Left lung (tissue), 4 donors: ENCODE measurements at regions not wholly inside any gene's neighbourhood (a gene's known extent, or its start where the extent isn't known, plus 50 kb on each side); places are given as distances from the start of the nearest gene placed in this dataset.

Experiments
- ATAC-seq: fragments of 200-7000 bp; cut with Tn5 transposase; one replicate; pipeline ENCODE4 v1.9.1; 2020; ENCODE audit warnings: moderate library complexity
- DNase-seq, 4 donors: peaks; one replicate each; pipeline ENCODE4 v3.0.0-alpha.2; 2013 to 2020
- H3K27ac ChIP-seq, 2 donors: fragments of 200-600 bp; sonication (generic) in 1 of 2; one replicate each; pipeline versions ENCODE4 v1.5.0 to v1.8.0; 2020 to 2021
- H3K27me3 ChIP-seq, 2 donors: fragments of 200-600 bp; sonication (generic) in 1 of 2; one replicate each; pipeline versions ENCODE4 v1.5.0 to v1.8.0; 2020 to 2021
- H3K36me3 ChIP-seq, 2 donors: fragments of 200-600 bp; sonication (generic) in 1 of 2; one replicate each; pipeline versions ENCODE4 v1.5.0 to v1.8.0; 2020 to 2021
- H3K4me1 ChIP-seq, 2 donors: fragments of 200-600 bp; one replicate each; pipeline ENCODE4 v1.8.0; 2021
- H3K4me3 ChIP-seq, 2 donors: fragments of 200-600 bp; sonication (generic) in 1 of 2; one replicate each; pipeline versions ENCODE4 v1.5.0 to v1.8.0; 2020 to 2021; ENCODE audit warnings: mild to moderate bottlenecking in 1 of 2
- H3K9me3 ChIP-seq, 2 donors: fragments of 200-600 bp; sonication (generic) in 1 of 2; one replicate each; pipeline versions ENCODE4 v1.5.0 to v1.8.0; 2020 to 2021
- intact Hi-C, 2 donors: fragments of 100-400 bp; cut with DNase I; formaldehyde crosslinking; loops; one replicate each; pipeline versions ENCODE4 v1.11.2 to v1.14.2; 2022
- TF ChIP-seq, protein P1 (sequence below), 2 donors: fragments of 200-600 bp; sonication (generic) in 1 of 2; IDR thresholded peaks; one replicate each; pipeline versions ENCODE4 v1.5.0 to v1.8.0; 2021; ENCODE audit warnings: antibody characterized with exemption in 2 of 2
- donor health status: DM: no; HTN: yes; CAD: no.
- donor health status: DM: no; HTN: no; CAD: no.

DNA sequence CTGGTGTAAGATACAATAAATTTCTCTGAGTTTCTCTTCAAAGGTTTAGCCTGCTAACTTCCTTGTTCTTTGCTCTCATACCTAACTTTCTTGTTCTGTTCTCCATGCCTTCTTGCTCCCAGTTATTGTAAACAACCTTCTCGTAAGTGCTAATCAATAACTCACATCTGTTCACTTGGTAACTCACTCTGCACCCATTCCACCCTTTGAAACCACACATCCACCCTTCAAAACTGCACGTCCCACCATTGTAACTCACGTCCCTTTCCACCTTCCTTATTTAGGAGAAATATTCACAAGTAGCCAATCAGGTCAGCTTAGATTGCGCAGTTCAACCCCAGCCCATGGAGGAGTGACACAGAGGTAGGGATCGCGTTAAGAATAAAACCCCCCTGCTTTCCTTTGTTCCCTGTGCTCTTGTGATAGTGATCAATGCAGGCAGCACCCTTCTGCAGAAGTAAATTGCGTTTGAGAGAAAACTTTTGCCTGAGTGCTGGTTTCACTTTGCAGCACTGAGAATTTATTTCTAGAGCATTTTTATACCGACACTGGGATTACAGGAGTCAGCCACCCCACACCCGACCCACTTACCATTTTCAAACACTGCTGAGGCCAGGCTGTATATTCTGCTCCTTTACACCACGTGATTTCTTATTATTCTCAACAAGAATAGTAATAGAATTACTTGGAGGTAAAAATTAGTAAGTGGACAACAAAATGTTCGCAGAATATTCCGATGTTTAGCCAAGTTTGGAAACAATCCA, 789.2 kb upstream of the RGS18 start:
- Histone ChIP-seq H3K9me3 (peaks cover 0 to 24% of the 10 kb centered on the region in 2 donors), H3K27ac (no peak overlapping the region), H3K4me3 (no peak overlapping the region), H3K4me1 (no peaks in the 10 kb centered on the region), H3K36me3 (no peaks in the 10 kb centered on the region), H3K27me3 (no peaks in the 10 kb centered on the region)
- DNase-seq (no peak), ATAC-seq (no peak)
- TF ChIP-seq, protein P1, sequence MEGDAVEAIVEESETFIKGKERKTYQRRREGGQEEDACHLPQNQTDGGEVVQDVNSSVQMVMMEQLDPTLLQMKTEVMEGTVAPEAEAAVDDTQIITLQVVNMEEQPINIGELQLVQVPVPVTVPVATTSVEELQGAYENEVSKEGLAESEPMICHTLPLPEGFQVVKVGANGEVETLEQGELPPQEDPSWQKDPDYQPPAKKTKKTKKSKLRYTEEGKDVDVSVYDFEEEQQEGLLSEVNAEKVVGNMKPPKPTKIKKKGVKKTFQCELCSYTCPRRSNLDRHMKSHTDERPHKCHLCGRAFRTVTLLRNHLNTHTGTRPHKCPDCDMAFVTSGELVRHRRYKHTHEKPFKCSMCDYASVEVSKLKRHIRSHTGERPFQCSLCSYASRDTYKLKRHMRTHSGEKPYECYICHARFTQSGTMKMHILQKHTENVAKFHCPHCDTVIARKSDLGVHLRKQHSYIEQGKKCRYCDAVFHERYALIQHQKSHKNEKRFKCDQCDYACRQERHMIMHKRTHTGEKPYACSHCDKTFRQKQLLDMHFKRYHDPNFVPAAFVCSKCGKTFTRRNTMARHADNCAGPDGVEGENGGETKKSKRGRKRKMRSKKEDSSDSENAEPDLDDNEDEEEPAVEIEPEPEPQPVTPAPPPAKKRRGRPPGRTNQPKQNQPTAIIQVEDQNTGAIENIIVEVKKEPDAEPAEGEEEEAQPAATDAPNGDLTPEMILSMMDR (IDR thresholded peaks at IDR 0.05): no peak
- intact Hi-C loops: no loop called here

DNA sequence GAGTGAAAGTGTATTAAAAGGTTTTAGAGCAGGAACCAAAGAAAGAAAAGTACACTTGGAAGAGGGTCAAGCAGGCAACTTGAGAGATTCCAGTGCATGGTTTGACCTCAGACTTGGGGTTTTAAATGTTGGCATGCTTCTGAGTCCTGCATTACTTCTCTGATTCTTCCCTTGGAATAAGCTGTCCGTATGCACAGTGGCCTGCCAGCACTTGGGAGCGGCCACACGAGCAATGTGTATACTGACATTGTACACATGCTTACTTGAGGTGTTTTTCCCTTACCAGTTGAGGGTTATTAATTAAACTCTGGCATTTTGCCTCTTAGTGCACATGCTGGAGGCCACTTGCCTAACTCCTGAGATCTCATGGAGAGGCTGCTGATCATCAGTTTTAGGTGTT, 786.6 kb upstream of the RGS18 start:
- H3K4me3 ChIP-seq: no peak overlapping the region
- no peak overlapping the region for H3K27ac ChIP-seq
- H3K36me3 ChIP-seq: no peaks in the 10 kb centered on the region
- DNase-seq: peak in 2 of 4 donors; percentile 16 to 18
- no peaks in the 10 kb centered on the region for H3K4me1 ChIP-seq
- ATAC-seq: no peak
- H3K27me3 ChIP-seq: no peaks in the 10 kb centered on the region
- TF ChIP-seq, protein P1 (IDR thresholded peaks at IDR 0.05): no peak
- peaks cover 0 to 34% of the 10 kb centered on the region in 2 donors for H3K9me3 ChIP-seq
- intact Hi-C loops: no loop called here

DNA sequence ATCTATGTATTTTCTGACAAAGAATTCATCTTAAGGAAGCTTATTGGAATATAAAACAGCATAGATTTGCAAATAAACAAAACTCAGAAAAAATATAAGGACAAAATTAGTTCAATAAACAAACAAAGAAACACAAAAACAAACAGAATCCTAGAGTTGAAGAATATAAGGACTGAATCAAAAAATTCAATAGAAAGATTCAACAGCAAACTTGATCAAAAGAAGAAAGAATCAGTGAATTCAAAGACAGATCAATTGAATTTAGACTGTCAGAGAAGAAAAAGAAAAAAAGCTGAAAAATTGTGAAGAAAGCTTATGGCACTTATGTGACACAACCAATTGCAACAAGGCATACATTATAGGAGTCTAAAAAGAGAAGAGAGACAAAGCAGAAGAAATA, 770.0 kb upstream of the RGS18 start:
- H3K27ac ChIP-seq: no peak overlapping the region
- H3K9me3 ChIP-seq: peaks cover 0 to 30% of the 10 kb centered on the region in 2 donors
- DNase-seq (no peak), ATAC-seq (no peak)
- no peaks in the 10 kb centered on the region for H3K27me3 ChIP-seq
- TF ChIP-seq, protein P1 (IDR thresholded peaks at IDR 0.05): no peak
- intact Hi-C loops: no loop called here
- no peak overlapping the region for H3K4me3 ChIP-seq
- no peaks in the 10 kb centered on the region for H3K4me1 ChIP-seq
- no peaks in the 10 kb centered on the region for H3K36me3 ChIP-seq

GRCh38 chr1:191396622-191397021, 761.6 kb upstream of the RGS18 start:
- Histone ChIP-seq H3K4me1 (no peaks in the 10 kb centered on the region), H3K9me3 (peaks cover 0 to 25% of the 10 kb centered on the region in 2 donors), H3K27me3 (no peaks in the 10 kb centered on the region), H3K36me3 (no peaks in the 10 kb centered on the region), H3K4me3 (no peak overlapping the region), H3K27ac (no peak overlapping the region)
- DNase-seq (no peak), ATAC-seq (no peak)
- TF ChIP-seq, protein P1 (IDR thresholded peaks at IDR 0.05): no peak
- intact Hi-C loops: no loop called here

GRCh38 chr1:191398551-191398950, 759.7 kb upstream of the RGS18 start:
- Histone ChIP-seq H3K27ac (no peak overlapping the region), H3K9me3 (peaks cover 0 to 25% of the 10 kb centered on the region in 2 donors), H3K36me3 (no peaks in the 10 kb centered on the region), H3K27me3 (no peaks in the 10 kb centered on the region), H3K4me3 (no peak overlapping the region), H3K4me1 (no peaks in the 10 kb centered on the region)
- intact Hi-C loops: no loop called here
- TF ChIP-seq, protein P1 (IDR thresholded peaks at IDR 0.05): no peak
- ATAC-seq (no peak), DNase-seq (no peak)
